ENCODE measurements at regions not wholly inside any gene's neighbourhood (a gene's known extent, or its start where the extent isn't known, plus 50 kb on each side); places are given as distances from the start of the nearest gene placed in this dataset.

- no peak for DNase-seq
Measured at GRCh38 chr5:87069311-87069710, 198.4 kb upstream of the RASA1 start.

GRCh38 chr5:87069974-87070608 lies 197.6 kb upstream of the RASA1 start:
- DNase-seq = no peak

GRCh38 chr5:87074072-87074471 lies 193.6 kb upstream of the RASA1 start:
- DNase-seq = no peak

- DNase-seq = no peak
Measured at GRCh38 chr5:87074934-87075541, 192.6 kb upstream of the RASA1 start.

- DNase-seq = no peak
Measured at GRCh38 chr5:87076411-87076810, 191.3 kb upstream of the RASA1 start.

- DNase-seq = no peak
Measured at GRCh38 chr5:87076931-87077330, 190.8 kb upstream of the RASA1 start.

GRCh38 chr5:87079219-87079618 lies 188.5 kb upstream of the RASA1 start:
- DNase-seq = no peak

GRCh38 chr5:87081016-87081415 lies 186.7 kb upstream of the RASA1 start:
- DNase-seq = no peak

GRCh38 chr5:87081511-87082372 lies 185.9 kb upstream of the RASA1 start:
- no peak for DNase-seq

- DNase-seq = no peak
Measured at GRCh38 chr5:87094347-87094746, 173.3 kb upstream of the RASA1 start.

GRCh38 chr5:87094833-87095232 lies 172.8 kb upstream of the RASA1 start:
- no peak for DNase-seq

GRCh38 chr5:87095787-87096186 lies 171.9 kb upstream of the RASA1 start:
- DNase-seq = no peak

GRCh38 chr5:87097664-87098063 lies 170.0 kb upstream of the RASA1 start:
- no peak for DNase-seq

GRCh38 chr5:87099291-87099839 lies 168.3 kb upstream of the RASA1 start:
- DNase-seq = no peak

- no peak for DNase-seq
Measured at GRCh38 chr5:87099968-87100367, 167.7 kb upstream of the RASA1 start.

- DNase-seq = no peak
Measured at GRCh38 chr5:87101321-87101720, 166.4 kb upstream of the RASA1 start.

- no peak for DNase-seq
Measured at GRCh38 chr5:87102841-87103240, 164.8 kb upstream of the RASA1 start.

GRCh38 chr5:87103616-87104287 lies 163.9 kb upstream of the RASA1 start:
- DNase-seq = no peak

- DNase-seq = no peak
Measured at GRCh38 chr5:87105577-87105976, 162.1 kb upstream of the RASA1 start.

- DNase-seq = no peak
Measured at GRCh38 chr5:87109746-87110145, 157.9 kb upstream of the RASA1 start.

GRCh38 chr5:87110721-87111120 lies 157.0 kb upstream of the RASA1 start:
- no peak for DNase-seq

- no peak for DNase-seq
Measured at GRCh38 chr5:87113861-87114260, 153.8 kb upstream of the RASA1 start.

- DNase-seq = no peak
Measured at GRCh38 chr5:87114631-87115030, 153.1 kb upstream of the RASA1 start.
